AG09319 (cell line): ENCODE measurements at regions not wholly inside any gene's neighbourhood (a gene's known extent, or its start where the extent isn't known, plus 50 kb on each side); places are given as distances from the start of the nearest gene placed in this dataset.

ENCODE experiments used
- DNase-seq: peaks from one replicate; pipeline ENCODE4 v3.0.0-alpha.2; 2010; ENCODE audit warnings: low read depth; ENCODE audit errors: extremely low read depth
- TF ChIP-seq, protein P1 (sequence below): IDR thresholded peaks from 2 replicates; pipeline ENCODE4 v1.5.1; 2011; ENCODE audit warnings: low read depth, mild to moderate bottlenecking, inconsistent platforms, low read length, moderate library complexity

GRCh38 chr13:30112602-30113435, 194.5 kb downstream of the KATNAL1 start:
- DNase-seq: peak; percentile 83
- TF ChIP-seq, protein P1, sequence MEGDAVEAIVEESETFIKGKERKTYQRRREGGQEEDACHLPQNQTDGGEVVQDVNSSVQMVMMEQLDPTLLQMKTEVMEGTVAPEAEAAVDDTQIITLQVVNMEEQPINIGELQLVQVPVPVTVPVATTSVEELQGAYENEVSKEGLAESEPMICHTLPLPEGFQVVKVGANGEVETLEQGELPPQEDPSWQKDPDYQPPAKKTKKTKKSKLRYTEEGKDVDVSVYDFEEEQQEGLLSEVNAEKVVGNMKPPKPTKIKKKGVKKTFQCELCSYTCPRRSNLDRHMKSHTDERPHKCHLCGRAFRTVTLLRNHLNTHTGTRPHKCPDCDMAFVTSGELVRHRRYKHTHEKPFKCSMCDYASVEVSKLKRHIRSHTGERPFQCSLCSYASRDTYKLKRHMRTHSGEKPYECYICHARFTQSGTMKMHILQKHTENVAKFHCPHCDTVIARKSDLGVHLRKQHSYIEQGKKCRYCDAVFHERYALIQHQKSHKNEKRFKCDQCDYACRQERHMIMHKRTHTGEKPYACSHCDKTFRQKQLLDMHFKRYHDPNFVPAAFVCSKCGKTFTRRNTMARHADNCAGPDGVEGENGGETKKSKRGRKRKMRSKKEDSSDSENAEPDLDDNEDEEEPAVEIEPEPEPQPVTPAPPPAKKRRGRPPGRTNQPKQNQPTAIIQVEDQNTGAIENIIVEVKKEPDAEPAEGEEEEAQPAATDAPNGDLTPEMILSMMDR: no peak; the same call in none of the 2 replicates

DNA sequence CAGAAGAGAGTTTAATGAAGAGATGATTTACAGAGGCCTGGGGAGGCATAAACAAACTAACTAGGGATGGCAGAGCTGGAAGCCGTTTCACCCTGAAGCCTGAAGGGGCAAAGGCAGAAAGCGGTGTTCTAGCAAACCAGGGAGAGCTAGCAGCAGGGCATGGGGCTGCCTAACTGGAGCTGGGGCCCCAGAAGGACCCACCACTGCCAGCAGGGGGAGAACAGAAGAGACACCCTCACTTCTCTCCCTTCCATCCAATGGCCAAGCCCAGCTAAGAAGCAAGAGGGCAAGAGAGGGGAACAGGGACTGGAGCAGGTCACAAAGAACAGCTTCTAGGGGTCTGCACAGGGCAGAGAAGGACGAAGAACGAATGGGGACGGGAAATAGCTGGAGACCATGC, 195.5 kb downstream of the KATNAL1 start:
- no peak for DNase-seq
- TF ChIP-seq, protein P1: peak; percentile 17

DNA sequence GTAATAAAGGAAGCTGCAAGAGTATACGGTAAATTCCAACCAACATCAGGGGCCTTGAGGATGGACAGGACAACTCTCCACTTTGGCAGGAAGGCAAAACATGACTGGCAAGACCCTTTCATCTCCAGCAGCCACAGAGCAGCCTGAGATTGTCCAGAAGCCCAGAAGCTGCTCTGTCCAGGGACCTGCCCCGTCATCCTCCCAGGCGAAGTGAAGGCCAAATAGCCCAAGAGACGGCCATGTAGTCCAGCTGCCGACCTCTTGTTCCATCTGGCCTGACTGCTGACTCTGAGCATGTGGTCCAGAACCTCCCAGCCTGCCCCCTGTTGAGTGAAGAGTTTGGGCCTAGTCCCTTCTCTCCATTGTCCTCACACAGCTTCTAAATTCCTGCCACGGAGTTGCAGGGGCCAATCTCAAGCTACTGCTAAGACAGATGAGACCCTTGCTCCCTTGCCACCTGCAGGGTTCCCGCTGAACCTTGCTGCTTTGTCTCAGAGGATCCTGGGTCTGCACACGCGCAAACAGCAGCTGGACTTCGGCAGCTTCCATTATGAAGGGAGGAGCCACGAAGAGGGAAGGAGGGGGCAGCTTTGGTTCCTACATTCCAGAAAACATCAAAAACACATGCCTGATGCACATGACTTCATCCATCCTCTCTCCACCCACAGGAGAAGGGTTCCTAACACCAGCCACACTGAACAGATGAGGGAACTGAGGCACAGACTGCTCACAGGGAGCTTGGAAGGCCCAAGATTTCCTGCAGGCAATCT, 196.9 kb downstream of the KATNAL1 start:
- DNase-seq: no peak
- TF ChIP-seq, protein P1: no peak

DNA sequence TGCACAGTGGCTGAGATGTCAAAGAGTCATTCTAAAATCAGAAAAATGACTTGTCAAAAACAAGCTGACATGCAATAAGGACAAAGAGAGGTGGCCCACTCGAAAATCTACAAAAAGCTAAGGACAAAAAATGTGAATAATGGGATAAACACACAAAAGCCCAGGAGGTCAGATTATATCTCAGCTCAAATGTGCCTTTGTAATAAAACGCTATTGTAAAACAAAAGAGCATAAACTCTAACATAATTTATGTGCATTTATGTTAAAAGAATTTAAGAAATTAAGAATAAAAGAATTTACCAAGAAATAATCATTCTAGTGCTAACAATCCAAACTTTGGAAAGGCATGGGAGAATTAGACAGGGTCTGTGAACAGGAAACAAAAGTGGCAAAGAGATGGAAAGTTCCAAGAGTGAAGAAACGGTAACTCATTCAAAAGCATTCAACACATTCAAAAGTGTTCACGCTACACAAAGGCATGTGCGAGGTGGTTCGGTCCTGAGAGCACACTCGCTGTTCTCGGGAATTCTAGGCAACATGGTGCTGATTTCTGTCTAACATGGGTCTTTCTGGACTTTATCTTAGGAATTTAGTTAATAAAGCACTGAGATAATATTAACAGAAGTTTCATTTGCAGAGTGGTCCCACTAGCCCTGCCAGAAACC, 197.7 kb downstream of the KATNAL1 start:
- TF ChIP-seq, protein P1: no peak
- no peak for DNase-seq

GRCh38 chr13:30108913-30109237, 198.5 kb downstream of the KATNAL1 start:
- TF ChIP-seq, protein P1: no peak
- DNase-seq: no peak

DNA sequence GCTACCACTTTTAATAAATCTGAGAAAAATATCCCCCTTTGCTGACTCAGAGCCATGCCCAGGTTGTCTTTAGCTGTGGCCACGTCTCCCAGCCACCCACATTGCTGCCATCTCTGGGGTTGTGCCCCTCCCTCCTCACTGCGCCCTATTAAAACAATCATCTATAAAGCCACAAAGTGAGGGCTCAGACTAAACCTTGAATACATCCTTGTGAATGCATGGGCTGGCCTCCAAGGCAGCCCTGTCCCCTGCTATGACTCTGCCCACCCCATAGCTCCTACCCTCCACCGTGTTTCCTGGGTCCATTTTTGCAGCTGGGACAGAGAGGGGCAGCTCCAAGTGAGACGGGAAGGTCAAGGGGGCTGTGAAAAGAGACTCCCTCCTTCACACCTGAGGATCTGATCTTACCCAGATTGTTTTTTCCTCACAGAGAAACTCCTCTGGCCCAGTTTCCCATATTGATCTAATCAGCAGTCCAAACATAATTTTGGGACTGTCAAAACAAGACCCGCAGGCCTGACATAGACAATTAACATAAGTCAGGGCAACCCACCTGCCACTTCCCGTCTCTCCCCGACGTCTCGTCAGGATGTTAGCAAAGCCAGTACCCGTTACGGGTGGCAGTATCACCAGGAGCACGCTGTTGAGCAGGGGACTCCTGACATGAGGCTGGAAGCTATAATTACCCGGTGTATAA, 199.0 kb downstream of the KATNAL1 start:
- TF ChIP-seq, protein P1: no peak
- no peak for DNase-seq
